A549 (cell line): ENCODE measurements at regions not wholly inside any gene's neighbourhood (a gene's known extent, or its start where the extent isn't known, plus 50 kb on each side); places are given as distances from the start of the nearest gene placed in this dataset.
"Not testable (repeated sequence)": the region's sequence is repeated elsewhere in the genome, so short reads cannot be mapped to it uniquely, and the experiment has no call there.

Source experiments
- ATAC-seq, 2 experiments: fragments of 200-7000 bp in 1 of 2; fragments of >200 bp in 1 of 2; cut with Nextera tagmentation in 1 of 2; cut with Tn5 transposase in 1 of 2; 3 replicates each; pipeline versions ENCODE4 v1.8.0 to v1.9.1; 2018 to 2020; ENCODE audit warnings: mild to moderate bottlenecking in 1 of 2, moderate library complexity in 1 of 2
- CTCF ChIA-PET: fragments of 300-600 bp; sonication (Branson Sonifier 250); formaldehyde crosslinking; extraction: SDS; loops from one replicate; lab custom pipeline; 2021; ENCODE audit warnings: antibody characterized with exemption, inconsistent platforms; lab: Yijun Ruan, JAX
- POLR2A ChIA-PET: fragments of 350-600 bp; formaldehyde crosslinking; extraction: SDS; loops from one replicate; lab custom pipeline; 2021; ENCODE audit warnings: antibody characterized with exemption, inconsistent platforms; lab: Yijun Ruan, JAX
- DNase-seq, 2 experiments: peaks; one replicate each; pipeline versions ENCODE4 v3.0.0 to v3.0.0-alpha.2; 2011 to 2016; ENCODE audit warnings: low read depth in 1 of 2, low spot score in 1 of 2
- FAIRE-seq: peaks from 2 replicates; lab custom pipeline; 2011; peaks lifted over from hg19 to GRCh38; lab: Jason Lieb, UNC
- H3K27ac ChIP-seq, 2 experiments: fragments of >200 bp; sonication (Bioruptor Twin); formaldehyde crosslinking; 3 replicates each; pipeline ENCODE4 v1.5.1; 2016 to 2017
- H3K4me1 ChIP-seq: fragments of >200 bp; sonication (Bioruptor Twin); formaldehyde crosslinking; 3 replicates; pipeline ENCODE4 v1.6.1; 2016
- H3K4me2 ChIP-seq: fragments of >200 bp; sonication (Bioruptor Twin); formaldehyde crosslinking; 3 replicates; pipeline ENCODE4 v1.6.1; 2016
- H3K4me3 ChIP-seq: fragments of >200 bp; sonication (Bioruptor Twin); formaldehyde crosslinking; 3 replicates; pipeline ENCODE4 v1.5.1; 2016
- H3K9me3 ChIP-seq: fragments of >200 bp; sonication (Bioruptor Twin); formaldehyde crosslinking; 3 replicates; pipeline ENCODE4 v1.6.1; 2016
- BHLHE40 ChIP-seq: IDR thresholded peaks from 2 replicates; pipeline ENCODE4 v1.6.1; 2012; ENCODE audit warnings: low read depth, low read length, inconsistent platforms
- CBX8 ChIP-seq: fragments of 200-600 bp; sonication (generic); IDR thresholded peaks from 2 replicates; pipeline ENCODE4 v1.6.1; 2016
- CHD4 ChIP-seq: fragments of 200-600 bp; sonication (generic); IDR thresholded peaks from 2 replicates; pipeline ENCODE4 v1.6.1; 2016; ENCODE audit warnings: antibody characterized with exemption, mild to moderate bottlenecking, borderline replicate concordance
- E2F6 ChIP-seq: IDR thresholded peaks from 2 replicates; pipeline ENCODE4 v1.6.1; 2012; ENCODE audit warnings: low read depth, borderline replicate concordance
- EP300 ChIP-seq, 2 experiments: fragments of >200 bp; sonication (Bioruptor Twin); formaldehyde crosslinking; IDR thresholded peaks; 2 replicates in 1 of 2; 3 replicates in 1 of 2; pipeline ENCODE4 v1.6.1; 2016 to 2017
- FOSB ChIP-seq: fragments of 250-450 bp; sonication (Bioruptor Pico); IDR thresholded peaks from 2 replicates; pipeline ENCODE4 v1.5.0; 2020; ENCODE audit warnings: mild to moderate bottlenecking, moderate library complexity
- FOXS1 ChIP-seq: fragments of 250-450 bp; sonication (Bioruptor Pico); IDR thresholded peaks from 2 replicates; pipeline ENCODE4 v1.5.0; 2020; ENCODE audit warnings: mild to moderate bottlenecking, moderate library complexity
- HMGXB4 ChIP-seq: fragments of 250-450 bp; sonication (Bioruptor Pico); IDR thresholded peaks from 2 replicates; pipeline ENCODE4 v1.5.0; 2021; ENCODE audit warnings: mild to moderate bottlenecking, moderate library complexity, borderline replicate concordance
- KDM5A ChIP-seq: fragments of 200-600 bp; sonication (generic); IDR thresholded peaks from 2 replicates; pipeline ENCODE4 v1.6.1; 2016; ENCODE audit warnings: antibody characterized with exemption, mild to moderate bottlenecking
- NR3C1 ChIP-seq: fragments of >200 bp; sonication (Bioruptor Twin); formaldehyde crosslinking; IDR thresholded peaks from 3 replicates; pipeline ENCODE4 v1.6.1; 2017
- RAD21 ChIP-seq, 2 experiments: fragments of >200 bp in 1 of 2; sonication (Bioruptor Twin) in 1 of 2; formaldehyde crosslinking in 1 of 2; IDR thresholded peaks in 1 of 2; conservative IDR thresholded peaks in 1 of 2; 2 replicates in 1 of 2; 3 replicates in 1 of 2; pipeline ENCODE4 v1.6.1; 2012 to 2018; ENCODE audit warnings: inconsistent platforms in 1 of 2
- RARB ChIP-seq: fragments of 250-450 bp; sonication (Bioruptor Pico); IDR thresholded peaks from 2 replicates; pipeline ENCODE4 v1.8.0; 2021; ENCODE audit warnings: mild to moderate bottlenecking, moderate library complexity
- REST ChIP-seq: fragments of 200-600 bp; sonication (generic); IDR thresholded peaks from 2 replicates; pipeline ENCODE4 v1.6.1; 2016; ENCODE audit warnings: antibody characterized with exemption, mild to moderate bottlenecking, moderate library complexity
- RFX5 ChIP-seq: fragments of 450-650 bp; IDR thresholded peaks from 2 replicates; pipeline ENCODE4 v1.7.1; 2014; ENCODE audit warnings: antibody characterized with exemption, mild to moderate bottlenecking, moderate library complexity
- SMC3 ChIP-seq: fragments of >200 bp; sonication (Bioruptor Twin); formaldehyde crosslinking; IDR thresholded peaks from 3 replicates; pipeline ENCODE4 v1.6.1; 2018; ENCODE audit warnings: inconsistent platforms
- SREBF2 ChIP-seq: fragments of 450-650 bp; IDR thresholded peaks from 2 replicates; pipeline ENCODE4 v1.6.1; 2014; ENCODE audit warnings: mild to moderate bottlenecking, moderate library complexity
- TP53 ChIP-seq: fragments of 250-450 bp; sonication (Bioruptor Pico); IDR thresholded peaks from 2 replicates; pipeline ENCODE4 v1.5.0; 2021; ENCODE audit warnings: mild to moderate bottlenecking, moderate library complexity
- ZNF302 ChIP-seq: fragments of 250-450 bp; sonication (Bioruptor Pico); IDR thresholded peaks from 2 replicates; pipeline ENCODE4 v1.9.0; 2021; ENCODE audit warnings: inconsistent platforms, mild to moderate bottlenecking, moderate library complexity
- ZSCAN20 ChIP-seq: fragments of 250-450 bp; sonication (Bioruptor Pico); IDR thresholded peaks from 2 replicates; pipeline ENCODE4 v1.8.0; 2022; ENCODE audit warnings: mild to moderate bottlenecking, moderate library complexity
- WGBS: methylation state at CpG from one replicate; pipeline ENCODE4 v1.1.6; 2017; ENCODE audit errors: missing lambda C conversion rate; 5-methylcytosine and 5-hydroxymethylcytosine counted together
- TF ChIP-seq, protein P1 (sequence below): fragments of >200 bp; sonication (Bioruptor Twin); formaldehyde crosslinking; IDR thresholded peaks from 3 replicates; pipeline ENCODE4 v1.6.1; 2016
- TF ChIP-seq, protein P2 (sequence below): fragments of 250-450 bp; sonication (Bioruptor Pico); IDR thresholded peaks from 2 replicates; pipeline ENCODE4 v1.5.0; 2020; ENCODE audit warnings: low read depth, mild to moderate bottlenecking, moderate library complexity

- H3K9me3 ChIP-seq, H3K27ac ChIP-seq, FAIRE-seq, ATAC-seq, H3K4me2 ChIP-seq, H3K4me3 ChIP-seq, POLR2A ChIA-PET, DNase-seq, CTCF ChIA-PET, H3K4me1 ChIP-seq: not testable (repeated sequence)
- WGBS, result 6% methylated on average over 1 of the region's 1 CpG
These were observed 421.1 kb downstream of the CCER1 start for GRCh38 chr12:90533828-90534227.

DNA sequence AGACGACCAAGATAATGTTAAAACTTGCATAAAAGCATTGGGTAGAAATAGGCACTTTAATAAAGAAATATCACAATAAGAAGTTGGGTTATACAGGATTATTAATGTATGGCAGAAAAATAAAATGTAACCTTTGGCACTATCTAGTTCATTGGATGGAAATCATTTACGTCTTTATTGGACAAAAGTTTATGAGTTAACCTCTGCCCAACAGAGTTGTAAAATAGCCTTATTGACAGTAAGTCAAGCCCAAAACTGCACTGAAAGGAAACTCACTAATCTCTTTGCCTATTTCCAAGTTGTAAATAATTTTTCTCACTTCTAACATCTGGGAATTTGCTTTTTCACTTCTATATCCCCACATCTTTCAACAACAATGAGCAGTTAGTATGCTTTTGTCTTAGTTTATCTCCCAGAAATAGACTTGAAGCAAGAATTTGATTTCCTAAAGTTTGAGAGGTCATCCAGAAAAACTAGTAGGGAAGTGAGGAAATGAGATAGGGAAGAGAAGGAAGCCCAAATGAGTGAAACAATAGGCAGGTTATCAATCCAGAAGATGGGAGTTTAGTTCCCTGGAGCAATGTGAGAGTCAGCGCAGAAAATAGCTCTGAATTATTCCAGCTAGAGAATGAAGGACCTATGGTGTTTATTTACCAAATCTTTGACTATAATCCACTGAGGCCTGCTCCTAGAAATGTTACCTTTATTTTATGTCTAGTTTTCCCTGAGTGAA lies 434.8 kb downstream of the CCER1 start:
- Histone ChIP-seq H3K4me1 (peaks cover 12% of the 10 kb centered on the region; the same call in 2 of the 3 replicates), H3K4me3 (no peak overlapping the region)
- TF ChIP-seq, protein P1, sequence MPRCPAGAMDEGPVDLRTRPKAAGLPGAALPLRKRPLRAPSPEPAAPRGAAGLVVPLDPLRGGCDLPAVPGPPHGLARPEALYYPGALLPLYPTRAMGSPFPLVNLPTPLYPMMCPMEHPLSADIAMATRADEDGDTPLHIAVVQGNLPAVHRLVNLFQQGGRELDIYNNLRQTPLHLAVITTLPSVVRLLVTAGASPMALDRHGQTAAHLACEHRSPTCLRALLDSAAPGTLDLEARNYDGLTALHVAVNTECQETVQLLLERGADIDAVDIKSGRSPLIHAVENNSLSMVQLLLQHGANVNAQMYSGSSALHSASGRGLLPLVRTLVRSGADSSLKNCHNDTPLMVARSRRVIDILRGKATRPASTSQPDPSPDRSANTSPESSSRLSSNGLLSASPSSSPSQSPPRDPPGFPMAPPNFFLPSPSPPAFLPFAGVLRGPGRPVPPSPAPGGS, result no peak
- TF ChIP-seq FOSB, result no peak
- no peak for TF ChIP-seq EP300 (IDR thresholded peaks at IDR 0.05)
- TF ChIP-seq RARB (CRISPR knock-in tag), result no peak
- TF ChIP-seq FOXS1 (CRISPR knock-in tag), result no peak
- TF ChIP-seq, protein P2, sequence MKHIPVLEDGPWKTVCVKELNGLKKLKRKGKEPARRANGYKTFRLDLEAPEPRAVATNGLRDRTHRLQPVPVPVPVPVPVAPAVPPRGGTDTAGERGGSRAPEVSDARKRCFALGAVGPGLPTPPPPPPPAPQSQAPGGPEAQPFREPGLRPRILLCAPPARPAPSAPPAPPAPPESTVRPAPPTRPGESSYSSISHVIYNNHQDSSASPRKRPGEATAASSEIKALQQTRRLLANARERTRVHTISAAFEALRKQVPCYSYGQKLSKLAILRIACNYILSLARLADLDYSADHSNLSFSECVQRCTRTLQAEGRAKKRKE (CRISPR knock-in tag), result no peak
- no peak for TF ChIP-seq ZSCAN20 (CRISPR knock-in tag)
- no peak for TF ChIP-seq KDM5A
- no peak for TF ChIP-seq CBX8
- TF ChIP-seq ZNF302 (CRISPR knock-in tag), result no peak
- TF ChIP-seq NR3C1, result no peak
- no peak for TF ChIP-seq RAD21 (conservative IDR thresholded peaks at IDR 0.05 in 1 of 2, IDR thresholded peaks at IDR 0.05 in 1 of 2)
- TF ChIP-seq, all 56 proteins: peak for 0
- ATAC-seq (no peak), FAIRE-seq (no peak), DNase-seq (no peak)
- CTCF ChIA-PET, result no interaction called here
- no peaks in the 10 kb centered on the region for H3K9me3 ChIP-seq
- WGBS, result 40% methylated on average over 3 of the region's 3 CpGs
- no peak overlapping the region for H3K27ac ChIP-seq
- POLR2A ChIA-PET, result no interaction called here
- H3K4me2 ChIP-seq, result no peak overlapping the region

DNA sequence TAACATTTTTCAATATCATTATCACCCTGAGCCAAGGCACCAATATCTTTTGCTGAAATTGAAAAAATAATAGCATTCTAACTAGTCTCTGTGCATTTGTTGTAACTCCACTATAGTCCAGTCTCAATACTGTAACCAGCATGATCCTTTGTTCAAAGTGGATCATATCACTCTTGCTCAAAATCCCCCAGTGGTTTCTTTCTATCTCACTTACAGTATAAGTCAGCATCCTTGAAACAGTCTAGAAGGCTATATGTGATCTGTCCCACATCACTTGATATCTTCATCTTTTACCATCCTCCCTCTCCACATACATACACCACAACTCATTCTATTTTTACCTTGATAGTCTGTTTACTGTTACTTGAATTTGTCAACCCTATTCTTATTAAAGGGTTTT lies 435.7 kb downstream of the CCER1 start:
- TF ChIP-seq E2F6 (no peak), ZSCAN20 (CRISPR knock-in tag) (no peak), TP53 (CRISPR knock-in tag) (no peak), SREBF2 (no peak), RARB (CRISPR knock-in tag) (no peak), ZNF302 (CRISPR knock-in tag) (no peak), SMC3 (no peak), NR3C1 (no peak), EP300 (IDR thresholded peaks at IDR 0.05) (no peak), HMGXB4 (CRISPR knock-in tag) (no peak), RFX5 (no peak), BHLHE40 (no peak), CHD4 (no peak), REST (no peak)
- TF ChIP-seq, protein P2 (CRISPR knock-in tag), result no peak
- Histone ChIP-seq H3K4me2 (no peak overlapping the region), H3K4me1 (peaks cover 21% of the 10 kb centered on the region; the same call in 2 of the 3 replicates), H3K27ac (no peak overlapping the region), H3K9me3 (no peaks in the 10 kb centered on the region), H3K4me3 (no peak overlapping the region)
- POLR2A ChIA-PET, result no interaction called here
- DNase-seq, result no peak
- no peak for ATAC-seq
- CTCF ChIA-PET, result no interaction called here
- no peak for FAIRE-seq
